HG03159 (cell line): ENCODE measurements at regions not wholly inside any gene's neighbourhood (a gene's known extent, or its start where the extent isn't known, plus 50 kb on each side); places are given as distances from the start of the nearest gene placed in this dataset.

Experiments used
- ATAC-seq: cut with Tn5 transposase; IDR thresholded peaks from one replicate; pipeline ENCODE4 v1.9.1; 2021; ENCODE audit warnings: mild to moderate bottlenecking, moderate library complexity; ENCODE audit not compliant: unreplicated experiment

- ATAC-seq: no peak
Observed at GRCh38 chr2:103103678-103104077, 341.8 kb downstream of the TMEM182 start.

DNA sequence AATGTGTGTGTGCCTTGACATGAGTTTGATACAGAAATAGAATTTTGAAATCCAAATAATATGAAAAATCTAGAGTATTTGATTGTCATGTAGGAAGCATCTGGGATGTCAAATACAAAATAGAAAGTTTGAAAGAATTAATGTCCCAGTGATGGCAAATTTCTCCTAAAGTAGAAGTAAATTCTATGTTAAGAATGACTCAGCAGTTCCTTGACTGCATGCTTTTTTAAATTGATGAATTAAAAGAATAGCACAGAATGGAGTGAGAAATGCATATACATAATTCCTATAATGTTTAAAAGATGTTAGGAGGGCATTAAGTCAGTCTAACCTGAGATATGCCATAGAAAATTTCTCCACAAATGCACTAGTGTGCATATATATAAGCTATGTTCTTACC is 357.5 kb downstream of the TMEM182 start:
- no peak for ATAC-seq

DNA sequence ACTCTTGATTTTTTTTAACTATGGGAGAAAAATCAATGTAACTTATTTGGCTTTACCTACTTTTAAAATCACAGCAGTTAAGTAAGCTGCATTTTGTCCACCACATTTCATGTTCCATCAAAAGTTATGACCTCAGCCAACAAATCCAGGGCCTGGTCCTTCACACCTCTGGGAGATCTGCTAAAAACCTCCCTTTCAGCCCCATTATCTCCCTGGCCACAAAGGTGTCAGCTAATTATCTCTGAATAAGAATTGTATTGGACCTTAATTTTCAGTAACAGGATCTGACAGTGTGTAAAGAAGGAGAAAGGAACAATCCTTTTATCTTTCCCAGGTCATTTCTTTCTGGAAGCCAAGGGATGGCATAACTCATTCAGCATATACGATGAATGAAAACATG is 359.3 kb downstream of the TMEM182 start:
- ATAC-seq: no peak

GRCh38 chr2:103123516-103123915 is 361.7 kb downstream of the TMEM182 start:
- ATAC-seq: no peak

DNA sequence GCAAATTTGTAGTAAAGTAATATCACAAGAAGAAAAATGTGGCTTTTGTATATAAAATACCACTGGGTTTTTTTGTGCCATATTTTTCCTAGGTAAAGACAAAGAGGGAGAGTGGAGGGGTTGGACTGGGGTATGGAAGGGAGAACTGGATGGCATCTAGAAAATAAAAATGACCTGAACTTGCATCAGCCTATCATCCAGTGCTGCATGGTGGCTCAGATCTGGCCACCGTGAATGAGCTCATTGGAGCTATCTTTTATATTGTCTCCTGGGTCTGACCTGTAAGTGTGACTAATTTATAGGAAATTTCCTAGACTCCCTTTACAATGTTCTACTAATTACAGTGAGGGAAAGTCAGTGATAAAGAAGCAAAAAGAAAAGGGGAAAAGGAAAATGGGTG is 369.0 kb downstream of the TMEM182 start:
- no peak for ATAC-seq

- peak; percentile 96 for ATAC-seq
Observed at GRCh38 chr2:103132536-103133217, 370.8 kb downstream of the TMEM182 start.

- no peak for ATAC-seq
Observed at GRCh38 chr2:103135679-103136078, 373.8 kb downstream of the TMEM182 start.

DNA sequence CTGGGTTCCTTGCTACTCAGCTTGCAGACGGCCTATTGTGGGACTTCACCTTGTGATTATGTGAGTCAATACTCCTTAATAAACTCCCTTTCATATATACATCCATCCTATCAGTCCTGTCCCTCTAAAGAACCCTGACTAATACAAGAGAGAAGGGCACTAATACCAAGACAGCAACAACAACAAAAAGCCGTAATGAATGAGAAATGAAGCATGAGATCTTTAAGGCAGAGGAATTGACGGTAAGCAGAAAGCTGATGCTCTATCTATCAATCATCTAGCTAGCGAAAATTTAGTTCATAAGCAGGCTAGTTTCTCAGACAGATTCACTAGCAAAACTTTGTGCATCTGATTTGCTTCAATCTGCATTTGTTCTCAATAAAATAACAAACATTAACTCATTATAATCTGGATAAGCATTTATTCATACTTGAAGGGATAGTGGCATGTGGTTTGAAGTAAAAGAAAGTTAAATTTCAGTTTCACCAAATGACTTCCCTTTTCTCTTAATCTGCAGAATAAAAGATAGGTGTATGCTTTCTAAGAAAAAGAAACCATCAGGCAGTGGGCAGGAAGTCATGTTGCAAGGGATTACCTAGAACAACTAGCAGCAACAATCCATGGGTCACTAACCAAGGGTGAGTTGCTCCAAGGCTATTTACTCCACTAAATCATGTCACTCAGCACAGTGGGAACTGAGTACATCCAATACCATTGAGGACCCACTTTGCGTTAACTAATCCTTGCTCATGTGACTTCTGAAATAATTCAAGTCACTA is 376.5 kb downstream of the TMEM182 start:
- peak; percentile 82 for ATAC-seq

- ATAC-seq: peak; percentile 42
Observed at GRCh38 chr2:103139628-103140268, 377.9 kb downstream of the TMEM182 start.

DNA sequence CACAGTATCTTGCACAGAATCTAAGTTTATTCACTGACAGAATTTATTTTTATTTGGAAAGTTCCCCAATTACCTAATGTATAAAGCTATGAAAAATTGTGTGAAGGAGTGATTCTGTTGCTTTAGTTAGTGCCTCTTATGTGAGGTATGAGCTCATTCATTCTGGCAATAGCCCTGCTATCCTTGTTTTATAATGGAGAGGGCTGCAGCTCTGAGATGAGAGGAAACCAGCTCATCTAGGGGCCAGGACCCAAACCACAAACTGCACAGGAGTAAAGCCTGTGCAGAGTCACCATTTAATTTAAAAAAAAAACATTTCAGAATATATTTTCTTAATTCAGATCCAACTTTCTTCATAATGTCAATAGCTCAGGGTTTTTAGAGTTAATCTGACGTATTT is 383.0 kb downstream of the TMEM182 start:
- ATAC-seq: no peak

DNA sequence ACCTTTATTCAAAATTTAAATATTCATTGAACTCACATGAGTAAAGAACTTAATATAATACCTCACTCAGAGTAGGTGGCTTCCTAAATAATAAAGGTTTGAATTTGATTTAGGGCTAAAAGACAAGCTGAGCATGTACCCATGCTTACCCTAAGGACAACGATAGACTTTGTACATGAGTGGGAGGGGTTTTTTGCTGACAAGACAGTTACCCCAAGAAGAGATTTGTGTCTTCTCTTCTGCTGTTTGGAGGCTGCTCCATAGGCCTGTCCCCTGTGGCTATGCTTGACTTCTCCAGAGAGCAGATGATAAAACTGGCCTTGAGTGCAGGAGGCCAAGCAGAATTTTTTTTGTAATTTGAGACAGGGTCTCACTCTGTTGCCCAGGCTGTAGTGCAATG is 383.9 kb downstream of the TMEM182 start:
- ATAC-seq: no peak

DNA sequence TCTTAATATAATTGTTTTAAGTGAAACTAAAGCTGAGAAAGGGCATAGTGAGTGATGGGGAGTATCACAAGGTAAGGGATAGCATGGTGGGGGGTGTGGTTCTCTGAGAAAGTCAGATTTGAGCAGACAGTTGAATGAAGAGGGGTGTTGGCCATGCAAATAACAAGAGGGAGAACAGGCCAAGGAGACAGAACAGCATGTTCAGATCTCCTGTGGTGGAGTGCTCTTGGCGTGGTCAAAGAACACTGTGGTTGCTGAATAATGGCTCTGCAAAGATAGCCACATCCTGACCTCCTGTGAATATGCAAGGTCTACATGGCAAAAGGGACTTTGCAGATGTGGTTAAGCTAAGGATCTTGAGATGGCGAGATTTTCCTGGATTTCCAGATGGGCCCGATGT is 389.2 kb downstream of the TMEM182 start:
- no peak for ATAC-seq

DNA sequence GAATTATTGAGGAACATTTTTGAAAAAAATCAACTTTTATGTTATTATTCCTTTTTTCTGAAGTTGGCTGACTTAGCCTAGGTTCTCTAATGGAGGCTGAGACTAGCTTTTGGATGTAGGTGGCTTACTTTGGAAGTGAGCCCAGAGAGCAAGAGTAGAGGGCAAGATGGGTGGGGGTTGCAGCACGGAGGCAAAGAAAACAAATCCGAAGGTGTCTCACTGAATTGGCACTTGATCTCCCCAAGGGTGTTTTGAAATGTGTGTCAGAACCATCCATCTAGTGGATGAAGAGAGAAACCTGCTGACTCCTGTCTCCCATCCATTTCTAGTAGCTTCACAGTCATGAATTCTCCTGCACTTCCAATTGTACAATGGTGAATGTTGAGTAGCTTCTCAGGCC is 390.7 kb downstream of the TMEM182 start:
- no peak for ATAC-seq

- ATAC-seq: no peak
Observed at GRCh38 chr2:103153580-103154284, 391.9 kb downstream of the TMEM182 start.

DNA sequence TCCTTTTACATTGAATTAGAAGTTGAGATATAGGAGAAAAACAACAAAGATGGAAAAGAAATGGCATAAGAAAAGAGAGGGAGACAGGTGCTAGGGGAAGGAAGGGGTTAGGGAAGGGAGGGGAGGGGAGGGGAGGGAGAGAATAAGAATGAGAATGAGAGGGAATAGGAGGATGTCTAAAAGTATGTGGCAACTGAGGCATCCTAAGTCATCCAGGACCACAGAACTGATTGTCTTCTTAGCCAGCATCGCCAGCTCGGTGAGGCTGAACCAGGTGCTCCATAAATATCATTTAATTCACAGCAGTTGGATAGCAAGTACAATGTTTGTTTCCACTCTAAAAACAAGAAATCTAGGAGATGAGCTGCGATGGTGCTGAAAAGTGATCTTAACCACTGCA is 393.5 kb downstream of the TMEM182 start:
- no peak for ATAC-seq

DNA sequence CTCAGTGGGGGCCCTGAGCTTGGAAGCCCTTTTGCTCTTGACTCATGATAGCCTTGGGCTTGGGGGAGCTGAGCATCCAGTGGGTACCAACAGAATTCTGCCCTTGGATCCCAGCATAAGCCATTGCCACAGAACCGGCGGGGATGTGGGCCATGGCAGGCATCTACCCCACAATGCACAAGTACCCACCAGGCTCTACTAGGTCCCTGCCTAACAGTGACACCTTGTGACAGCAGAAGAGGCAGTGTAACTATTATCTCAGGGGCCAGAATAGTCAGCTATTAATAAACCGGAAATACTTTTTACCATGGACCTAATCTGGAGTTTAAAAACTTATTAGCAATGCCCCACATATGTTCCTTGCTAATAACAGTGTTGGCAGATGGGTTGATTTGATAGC is 397.2 kb downstream of the TMEM182 start:
- ATAC-seq: no peak

DNA sequence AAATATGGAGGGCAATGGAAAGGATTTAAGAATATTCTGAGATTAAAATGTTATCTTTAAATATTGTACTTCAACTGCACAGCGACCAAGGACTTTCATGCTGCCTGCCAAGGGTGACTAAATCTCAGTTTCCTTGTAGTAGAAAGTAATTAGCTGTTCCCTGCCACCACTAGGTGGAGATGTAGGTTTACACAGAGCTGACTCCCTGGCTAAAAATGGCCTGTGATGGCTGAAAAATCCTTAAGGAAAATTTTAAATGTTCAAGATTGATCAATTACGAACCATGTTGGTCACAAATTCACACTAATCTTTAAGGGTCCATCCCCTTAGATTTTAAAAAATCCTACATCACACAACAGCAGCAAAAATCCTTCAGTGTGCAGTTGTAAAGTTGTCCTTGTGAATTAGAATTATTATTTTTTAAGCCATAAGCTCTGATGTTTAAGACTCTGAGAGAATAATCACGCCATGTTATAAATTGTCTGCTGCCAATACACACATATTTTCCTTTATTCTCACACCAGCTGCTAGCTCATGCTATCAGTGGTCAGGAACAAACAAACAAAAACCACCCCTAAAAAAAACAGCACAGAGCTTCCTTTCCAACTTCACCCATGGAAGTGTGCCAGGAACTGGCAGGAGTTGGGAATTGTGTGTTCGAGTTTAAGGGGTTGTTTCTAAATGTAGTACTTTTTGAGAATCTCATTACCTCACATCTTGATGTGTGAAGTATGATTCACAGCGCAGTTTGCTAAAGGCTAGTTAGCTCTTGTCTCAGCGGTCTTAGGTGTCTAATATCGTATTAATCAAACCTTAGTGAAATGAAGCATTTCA is 399.8 kb downstream of the TMEM182 start:
- peak; percentile 87 for ATAC-seq

- no peak for ATAC-seq
Observed at GRCh38 chr2:103164748-103165147, 402.9 kb downstream of the TMEM182 start.

GRCh38 chr2:103165836-103166235 is 404.0 kb downstream of the TMEM182 start:
- ATAC-seq: no peak

- ATAC-seq: no peak
Observed at GRCh38 chr2:103166456-103167324, 404.9 kb downstream of the TMEM182 start.
